Psoas muscle (tissue), 7 donors: ENCODE measurements at regions not wholly inside any gene's neighbourhood (a gene's known extent, or its start where the extent isn't known, plus 50 kb on each side); places are given as distances from the start of the nearest gene placed in this dataset.

Experiments used
- ATAC-seq, 4 donors: fragments of 200-7000 bp; cut with Tn5 transposase; one replicate each; pipeline ENCODE4 v1.9.1; 2020; ENCODE audit warnings: moderate library complexity in 3 of 4, mild to moderate bottlenecking in 2 of 4
- DNase-seq, 2 donors: peaks; one replicate each; pipeline ENCODE4 v3.0.0-alpha.2; 2020
- H3K27ac ChIP-seq: fragments of 200-600 bp; one replicate; pipeline ENCODE4 v1.8.0; 2022
- H3K27me3 ChIP-seq, 3 donors: fragments of 200-600 bp in 1 of 3; one replicate each; pipeline versions ENCODE4 v1.6.1 to v1.8.0; 2013 to 2022; ENCODE audit warnings: low read length in 2 of 3, mild to moderate bottlenecking in 2 of 3, moderate library complexity in 1 of 3; ENCODE audit not compliant: insufficient read depth in 3 of 3
- H3K36me3 ChIP-seq, 2 donors: fragments of 200-600 bp in 1 of 2; one replicate each; pipeline versions ENCODE4 v1.6.1 to v1.8.0; 2013 to 2022; ENCODE audit warnings: low read depth in 1 of 2, mild to moderate bottlenecking in 1 of 2, moderate library complexity in 1 of 2; ENCODE audit not compliant: insufficient read depth in 1 of 2
- H3K4me1 ChIP-seq: fragments of 200-600 bp; one replicate; pipeline ENCODE4 v1.8.0; 2022
- H3K4me3 ChIP-seq: fragments of 200-600 bp; one replicate; pipeline ENCODE4 v1.8.0; 2022; ENCODE audit warnings: mild to moderate bottlenecking
- H3K9me3 ChIP-seq: fragments of 200-600 bp; one replicate; pipeline ENCODE4 v1.8.0; 2022
- CTCF ChIP-seq: fragments of 200-600 bp; IDR thresholded peaks from one replicate; pipeline ENCODE4 v1.8.0; 2022; ENCODE audit warnings: antibody characterized with exemption
- WGBS, 3 donors: extraction: QIAGEN DNeasy Blood & Tissue Kit; methylation state at CpG; one replicate each; pipeline versions ENCODE4 v1.1.6 to v1.1.7; 2013; 5-methylcytosine and 5-hydroxymethylcytosine counted together
- intact Hi-C, 2 donors: fragments of 100-400 bp; cut with DNase I; formaldehyde crosslinking; loops; one replicate each; pipeline versions ENCODE4 v1.11.0 to v1.14.2; 2022
- donor health status: healthy with polysubstance abuse.
- donor health status: DM: no; HTN: no; CAD: no; lungs with moderate emphysema.
- donor health status: Bipolar disorder and iron deficiency.
- donor health status: healthy.
- donor health status: DM: yes; HTN: yes; CAD: no.
- donor health status: DM: no; HTN: no; CAD: no.
- donor health status: DM: yes; HTN: yes; CAD: no.

- no peaks in the 10 kb centered on the region for H3K27me3 ChIP-seq
- intact Hi-C loops = loop anchor here in 1 of 2 donors (5.0 to 10.0 kb wide), 3 partner anchors 54 to 448 kb away; no protein-coding TSS in a partner anchor
- H3K27ac ChIP-seq = peak overlapping the region; percentile 87
- 31 to 54% (median 31%) methylated on average over 4 of the region's 4 CpGs for WGBS, 3 donors
- peaks cover 8% of the 10 kb centered on the region for H3K4me1 ChIP-seq
- H3K36me3 ChIP-seq = no peaks in the 10 kb centered on the region
- no peak for TF ChIP-seq CTCF
- peaks cover 9% of the 10 kb centered on the region for H3K9me3 ChIP-seq
- DNase-seq (no peak), ATAC-seq (no peak)
- H3K4me3 ChIP-seq = no peak overlapping the region
These were observed 803.1 kb downstream of the USP25 start for GRCh38 chr21:16532840-16533239.

GRCh38 chr21:16533692-16534407 lies 804.1 kb downstream of the USP25 start:
- Histone ChIP-seq H3K9me3 (peaks cover 9% of the 10 kb centered on the region), H3K4me3 (peak overlapping the region; percentile 74), H3K27ac (peak overlapping the region; percentile 87), H3K36me3 (no peaks in the 10 kb centered on the region), H3K4me1 (peaks cover 16% of the 10 kb centered on the region), H3K27me3 (no peaks in the 10 kb centered on the region)
- DNase-seq (no peak), ATAC-seq (peak; percentile 27 to 42 (median 31))
- WGBS, 3 donors = 26 to 30% (median 29%) methylated on average over 9 of the region's 9 CpGs
- intact Hi-C loops = loop anchor here in 1 of 2 donors (5.0 to 10.0 kb wide), 3 partner anchors 53 to 449 kb away; no protein-coding TSS in a partner anchor
- TF ChIP-seq CTCF = no peak

GRCh38 chr21:16534408-16535101 lies 804.8 kb downstream of the USP25 start:
- DNase-seq = peak; percentile 75 to 85
- TF ChIP-seq CTCF = no peak
- WGBS, 3 donors = 9 to 17% (median 14%) methylated on average over 11 of the region's 11 CpGs
- H3K9me3 ChIP-seq = peaks cover 9% of the 10 kb centered on the region
- peak overlapping the region; percentile 87 for H3K27ac ChIP-seq
- H3K4me1 ChIP-seq = peaks cover 19% of the 10 kb centered on the region
- intact Hi-C loops = loop anchor here (1.0 to 10.0 kb wide), 7 partner anchors 38 to 450 kb away; no protein-coding TSS in a partner anchor
- peak overlapping the region; percentile 74 for H3K4me3 ChIP-seq
- ATAC-seq = peak; percentile 67 to 79 (median 75)
- H3K36me3 ChIP-seq = no peaks in the 10 kb centered on the region
- H3K27me3 ChIP-seq = no peaks in the 10 kb centered on the region

- DNase-seq (peak; percentile 86 to 92), ATAC-seq (peak; percentile 74 to 89 (median 86))
- Histone ChIP-seq H3K4me3 (peak overlapping the region; percentile 74), H3K27ac (peak overlapping the region; percentile 87), H3K4me1 (peaks cover 23% of the 10 kb centered on the region), H3K9me3 (peaks cover 9% of the 10 kb centered on the region), H3K27me3 (no peaks in the 10 kb centered on the region), H3K36me3 (no peaks in the 10 kb centered on the region)
- 13 to 17% (median 16%) methylated on average over 6 of the region's 6 CpGs for WGBS, 3 donors
- TF ChIP-seq CTCF = no peak
- intact Hi-C loops = loop anchor here (1.0 to 10.0 kb wide), 6 partner anchors 37 to 450 kb away; no protein-coding TSS in a partner anchor
These were observed 805.3 kb downstream of the USP25 start for GRCh38 chr21:16535102-16535422.
